ENCODE measurements at regions not wholly inside any gene's neighbourhood (a gene's known extent, or its start where the extent isn't known, plus 50 kb on each side); places are given as distances from the start of the nearest gene placed in this dataset.

DNA sequence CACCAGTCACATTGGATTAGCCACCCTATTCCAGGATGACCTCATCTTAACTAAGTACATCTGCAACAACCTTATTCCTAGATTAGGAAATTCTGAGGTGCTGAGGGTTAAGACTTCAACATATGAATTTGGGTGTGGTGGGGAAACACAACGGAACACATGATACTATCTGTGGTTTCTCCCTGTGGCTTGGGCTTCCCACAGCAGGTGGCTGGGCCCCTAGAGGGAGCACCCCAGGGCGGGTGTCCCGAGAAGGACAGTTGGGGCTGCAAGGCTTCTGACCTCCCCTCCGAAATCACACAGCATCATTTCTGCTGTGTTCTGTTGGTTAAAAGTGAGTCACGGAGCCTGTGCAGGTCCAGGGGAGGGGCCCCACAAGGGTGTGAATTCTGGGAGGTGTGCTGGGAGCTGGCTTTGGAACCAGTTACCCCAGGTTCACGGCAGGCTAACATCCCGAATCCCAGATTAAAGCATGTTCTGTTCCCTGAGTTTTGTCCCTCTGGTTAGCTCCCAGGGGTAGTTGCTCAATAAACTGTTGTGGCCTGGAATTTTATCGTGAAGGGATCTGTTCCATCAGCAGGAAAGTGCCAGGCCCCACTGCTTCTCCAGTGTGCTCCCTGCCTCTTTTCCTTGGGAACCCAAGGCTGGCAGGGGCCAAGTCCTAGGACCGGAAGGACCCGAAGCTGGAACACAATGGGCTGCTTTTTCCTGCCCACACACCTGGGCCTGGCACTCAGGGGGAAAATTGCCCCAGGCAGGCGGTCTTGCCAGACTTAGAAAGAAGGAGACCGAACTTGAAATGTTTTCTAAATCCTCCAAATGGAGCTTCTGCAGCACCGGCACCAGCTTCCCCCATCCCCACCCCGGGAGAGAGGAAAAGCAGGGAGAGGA is 154.0 kb upstream of the WNT4 start:
- TF ChIP-seq, protein P1, sequence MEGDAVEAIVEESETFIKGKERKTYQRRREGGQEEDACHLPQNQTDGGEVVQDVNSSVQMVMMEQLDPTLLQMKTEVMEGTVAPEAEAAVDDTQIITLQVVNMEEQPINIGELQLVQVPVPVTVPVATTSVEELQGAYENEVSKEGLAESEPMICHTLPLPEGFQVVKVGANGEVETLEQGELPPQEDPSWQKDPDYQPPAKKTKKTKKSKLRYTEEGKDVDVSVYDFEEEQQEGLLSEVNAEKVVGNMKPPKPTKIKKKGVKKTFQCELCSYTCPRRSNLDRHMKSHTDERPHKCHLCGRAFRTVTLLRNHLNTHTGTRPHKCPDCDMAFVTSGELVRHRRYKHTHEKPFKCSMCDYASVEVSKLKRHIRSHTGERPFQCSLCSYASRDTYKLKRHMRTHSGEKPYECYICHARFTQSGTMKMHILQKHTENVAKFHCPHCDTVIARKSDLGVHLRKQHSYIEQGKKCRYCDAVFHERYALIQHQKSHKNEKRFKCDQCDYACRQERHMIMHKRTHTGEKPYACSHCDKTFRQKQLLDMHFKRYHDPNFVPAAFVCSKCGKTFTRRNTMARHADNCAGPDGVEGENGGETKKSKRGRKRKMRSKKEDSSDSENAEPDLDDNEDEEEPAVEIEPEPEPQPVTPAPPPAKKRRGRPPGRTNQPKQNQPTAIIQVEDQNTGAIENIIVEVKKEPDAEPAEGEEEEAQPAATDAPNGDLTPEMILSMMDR (IDR thresholded peaks at IDR 0.05) = no peak
- TF ChIP-seq EZH2 (IDR thresholded peaks at IDR 0.05) (no peak), EZH2phosphoT487 (IDR thresholded peaks at IDR 0.05) (no peak)

Measured in neural progenitor cell (in vitro differentiated cells).